D341Med (cell line): ENCODE measurements at regions not wholly inside any gene's neighbourhood (a gene's known extent, or its start where the extent isn't known, plus 50 kb on each side); places are given as distances from the start of the nearest gene placed in this dataset.

Experiments
- DNase-seq: peaks from one replicate; pipeline ENCODE4 v3.0.0; 2012; ENCODE audit warnings: low spot score

DNA sequence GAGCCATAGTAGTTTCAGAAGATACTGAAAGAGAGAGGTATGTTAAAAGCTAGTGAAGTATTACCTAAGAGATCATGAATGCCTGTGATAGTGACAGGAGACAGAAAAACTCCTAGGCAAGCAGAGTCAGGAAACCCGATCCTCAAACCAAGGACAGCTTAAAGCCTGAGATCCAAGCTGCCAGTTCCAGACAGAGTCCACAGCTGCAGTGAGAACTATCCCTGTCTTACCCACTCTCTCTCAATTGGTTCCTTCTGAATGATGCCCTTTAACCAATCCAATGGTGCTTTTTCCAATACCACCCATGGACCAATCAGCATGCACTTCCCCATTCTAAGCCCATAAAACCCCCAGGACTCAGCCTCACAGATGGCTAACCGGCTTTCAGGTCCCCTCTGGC, 90.4 kb upstream of the PCDH10 start:
- no peak for DNase-seq

DNA sequence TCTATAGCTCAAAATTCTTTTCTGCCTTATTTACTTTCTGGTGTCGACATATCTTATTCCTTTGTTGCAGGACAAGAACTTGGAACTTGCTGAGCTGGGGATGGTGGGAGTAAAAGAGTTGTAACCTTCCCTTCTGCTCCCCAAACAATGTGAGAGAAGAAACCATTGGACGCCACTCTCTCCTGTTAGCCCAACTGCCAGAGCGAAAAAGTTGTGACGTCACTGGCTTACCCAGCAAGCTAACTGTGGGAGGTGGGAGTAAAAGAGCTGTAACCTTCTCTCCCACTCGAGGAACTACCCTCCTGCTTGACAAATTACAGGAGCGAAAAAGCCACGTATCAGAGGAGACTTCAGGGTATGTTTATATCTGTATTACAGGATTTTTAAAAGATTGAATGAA, 90.0 kb upstream of the PCDH10 start:
- DNase-seq = no peak

DNA sequence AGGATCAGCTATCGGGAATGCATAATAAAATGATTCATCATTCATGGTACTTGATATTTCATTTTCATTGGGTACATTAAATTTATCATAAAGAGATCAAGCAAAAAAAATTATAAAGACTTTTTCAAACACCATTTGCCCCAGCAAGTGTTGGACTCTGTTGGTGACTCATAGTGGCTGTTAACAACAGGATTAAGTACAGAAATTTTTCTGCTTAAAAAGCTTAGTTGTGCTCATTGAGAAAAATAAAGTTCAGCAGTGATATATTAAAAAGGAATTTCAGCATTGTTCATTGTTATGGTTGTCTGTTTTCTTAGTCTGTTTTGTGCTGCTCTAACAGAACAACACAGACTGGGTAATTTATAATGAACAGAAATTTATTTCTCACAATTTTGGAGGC, 86.2 kb upstream of the PCDH10 start:
- no peak for DNase-seq

DNA sequence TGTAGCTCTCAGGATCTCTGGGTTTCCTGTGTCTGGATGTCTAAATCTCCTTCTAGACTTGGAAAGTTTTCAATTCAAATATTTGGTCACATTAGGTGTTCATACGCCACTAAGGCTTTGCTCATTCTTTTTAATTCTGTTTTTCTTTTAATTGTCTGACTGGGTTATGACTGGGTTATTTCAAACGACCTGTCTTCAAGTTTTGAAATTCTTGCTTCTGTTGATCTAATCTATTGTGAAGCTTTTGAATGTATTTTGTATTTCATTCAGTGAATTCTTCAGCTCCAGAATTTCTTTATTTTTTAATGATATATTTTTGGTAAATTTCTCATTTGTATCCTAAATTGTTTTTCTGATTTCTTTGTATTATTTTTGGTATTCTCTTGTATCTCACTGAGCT, 81.0 kb upstream of the PCDH10 start:
- DNase-seq = no peak

DNA sequence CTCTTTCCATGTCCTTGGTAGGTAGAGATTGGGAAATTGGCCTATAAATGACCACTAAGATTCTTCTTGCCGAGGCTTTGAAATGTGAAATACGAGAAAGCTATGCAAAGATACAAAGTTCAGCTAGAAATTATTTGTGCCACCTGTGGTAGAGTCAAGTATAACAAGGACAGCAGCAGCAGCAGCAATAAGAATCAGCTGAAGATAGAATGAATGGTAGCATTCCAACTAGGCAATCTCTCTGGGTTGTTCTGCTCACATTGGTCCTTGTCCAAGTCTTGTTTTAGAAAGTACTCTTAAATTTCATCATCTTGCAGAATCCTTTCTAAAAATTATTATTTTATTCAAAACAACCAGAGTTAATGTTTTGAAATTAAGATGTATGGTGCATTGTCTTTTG, 67.8 kb upstream of the PCDH10 start:
- DNase-seq = no peak

DNA sequence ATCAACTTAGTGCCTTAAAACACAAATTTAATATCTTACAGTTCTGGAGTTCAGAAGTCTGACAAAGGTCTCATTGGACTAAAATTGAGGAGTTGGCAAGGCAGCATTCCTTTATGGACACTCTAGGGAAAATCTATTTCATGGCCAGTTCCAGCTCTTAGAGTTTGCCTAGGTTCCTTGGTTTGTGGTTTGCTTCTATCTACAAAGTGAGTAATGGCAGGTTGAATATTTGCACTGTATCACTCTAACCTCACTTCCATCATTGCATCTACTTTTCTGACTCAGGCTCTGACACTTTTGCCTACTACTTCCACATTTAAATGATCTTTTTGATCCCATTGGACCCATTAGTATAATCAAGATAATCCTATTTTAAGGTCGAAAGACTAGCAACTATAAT, 64.7 kb upstream of the PCDH10 start:
- no peak for DNase-seq

DNA sequence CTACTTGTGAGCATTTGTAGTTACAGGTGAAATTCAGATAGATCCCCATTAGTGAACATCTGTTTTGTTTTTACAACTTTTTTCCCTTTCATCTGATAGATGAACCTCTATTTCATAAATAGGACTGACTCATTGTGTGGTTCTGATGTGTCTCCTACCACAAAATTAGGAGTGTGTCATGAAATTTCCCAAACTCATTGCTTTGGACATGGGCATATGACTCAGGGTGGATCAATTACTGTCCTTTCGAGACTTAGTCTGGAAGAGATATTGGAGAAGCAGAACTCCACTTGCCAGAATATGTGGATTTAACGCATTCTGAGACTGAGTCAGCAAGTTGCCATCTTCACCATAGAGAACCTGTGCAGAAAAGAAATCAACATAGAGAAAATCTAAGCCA, 53.5 kb upstream of the PCDH10 start:
- DNase-seq = no peak

DNA sequence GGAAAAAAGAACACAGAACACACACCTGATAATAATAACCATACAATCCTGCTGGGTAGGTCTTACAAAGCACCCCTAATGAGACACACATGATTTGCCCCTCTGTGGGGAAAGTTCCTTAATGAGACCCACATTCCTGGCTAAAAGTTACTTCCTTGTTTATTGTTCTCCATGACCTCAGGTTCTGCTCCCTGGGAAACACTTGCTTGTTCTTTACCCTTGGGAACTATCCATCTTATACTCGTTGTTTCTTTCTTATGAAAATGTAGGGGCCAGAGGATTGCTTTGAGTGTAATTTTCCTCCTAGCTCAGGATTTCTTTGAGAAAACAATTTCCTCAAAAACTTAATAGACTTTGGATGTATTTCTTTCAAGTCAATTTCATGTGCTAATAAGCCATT, 52.1 kb upstream of the PCDH10 start:
- no peak for DNase-seq
